Retinal pigment epithelial cell (primary cell): ENCODE measurements at regions not wholly inside any gene's neighbourhood (a gene's known extent, or its start where the extent isn't known, plus 50 kb on each side); places are given as distances from the start of the nearest gene placed in this dataset.

Experiments
- DNase-seq: peaks from one replicate; pipeline ENCODE4 v3.0.0-alpha.2; 2010; ENCODE audit warnings: low read depth
- H3K4me3 ChIP-seq: 2 replicates; pipeline ENCODE4 v1.5.1; 2011; ENCODE audit warnings: mild to moderate bottlenecking, low read length, control low read depth, moderate library complexity
- TF ChIP-seq, protein P1 (sequence below): conservative IDR thresholded peaks from 2 replicates; pipeline ENCODE4 v1.5.1; 2011; ENCODE audit warnings: low read depth, low read length, control low read depth, inconsistent platforms

DNA sequence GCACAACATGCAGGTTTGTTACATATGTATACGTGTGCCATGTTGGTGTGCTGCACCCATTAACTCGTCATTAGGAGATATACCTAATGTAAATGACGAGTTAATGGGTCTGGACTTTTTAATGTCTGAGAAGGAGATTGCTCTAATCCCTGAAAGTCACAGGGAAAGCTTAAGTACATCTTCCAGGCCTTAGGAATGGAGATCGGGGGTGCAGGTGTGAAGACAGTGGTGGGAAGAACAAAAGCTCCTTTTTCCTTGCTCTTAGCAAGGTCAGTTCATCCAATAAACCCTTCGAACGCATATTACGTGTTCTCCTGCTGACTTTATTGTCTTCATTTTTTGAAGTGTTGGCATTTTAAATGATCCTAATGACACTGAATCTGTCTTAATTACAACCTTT lies 50.8 kb upstream of the LAMA1 start:
- no peak overlapping the region for H3K4me3 ChIP-seq
- TF ChIP-seq, protein P1, sequence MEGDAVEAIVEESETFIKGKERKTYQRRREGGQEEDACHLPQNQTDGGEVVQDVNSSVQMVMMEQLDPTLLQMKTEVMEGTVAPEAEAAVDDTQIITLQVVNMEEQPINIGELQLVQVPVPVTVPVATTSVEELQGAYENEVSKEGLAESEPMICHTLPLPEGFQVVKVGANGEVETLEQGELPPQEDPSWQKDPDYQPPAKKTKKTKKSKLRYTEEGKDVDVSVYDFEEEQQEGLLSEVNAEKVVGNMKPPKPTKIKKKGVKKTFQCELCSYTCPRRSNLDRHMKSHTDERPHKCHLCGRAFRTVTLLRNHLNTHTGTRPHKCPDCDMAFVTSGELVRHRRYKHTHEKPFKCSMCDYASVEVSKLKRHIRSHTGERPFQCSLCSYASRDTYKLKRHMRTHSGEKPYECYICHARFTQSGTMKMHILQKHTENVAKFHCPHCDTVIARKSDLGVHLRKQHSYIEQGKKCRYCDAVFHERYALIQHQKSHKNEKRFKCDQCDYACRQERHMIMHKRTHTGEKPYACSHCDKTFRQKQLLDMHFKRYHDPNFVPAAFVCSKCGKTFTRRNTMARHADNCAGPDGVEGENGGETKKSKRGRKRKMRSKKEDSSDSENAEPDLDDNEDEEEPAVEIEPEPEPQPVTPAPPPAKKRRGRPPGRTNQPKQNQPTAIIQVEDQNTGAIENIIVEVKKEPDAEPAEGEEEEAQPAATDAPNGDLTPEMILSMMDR: no peak
- no peak for DNase-seq
